ENCODE measurements at regions not wholly inside any gene's neighbourhood (a gene's known extent, or its start where the extent isn't known, plus 50 kb on each side); places are given as distances from the start of the nearest gene placed in this dataset.

GRCh38 chr12:93173178-93173957 is 204.4 kb upstream of the NUDT4 start (continued):
- TF ChIP-seq CBX5 (IDR thresholded peaks at IDR 0.05; ENCODE audit: low read depth, low read length) (no peak), CTCF (IDR thresholded peaks at IDR 0.05; ENCODE audit: control extremely low read depth in 1 of 3, insufficient read depth in 1 of 3, low read depth in 1 of 3, low read length in 3 of 3) (no peak), TEAD4 (IDR thresholded peaks at IDR 0.05; ENCODE audit: low read depth, low read length) (no peak), NRF1 (IDR thresholded peaks at IDR 0.05; ENCODE audit: low read depth, low read length) (no peak)

Data from H1 (cell line).